ENCODE measurements at regions not wholly inside any gene's neighbourhood (a gene's known extent, or its start where the extent isn't known, plus 50 kb on each side); places are given as distances from the start of the nearest gene placed in this dataset.

GRCh38 chr2:8107150-8107549 is 574.7 kb upstream of the ID2 start:
- TF ChIP-seq CTCF (IDR thresholded peaks at IDR 0.05) (no peak), POLR2A (IDR thresholded peaks at IDR 0.05) (no peak)
